GM19328 (cell line): ENCODE measurements at regions not wholly inside any gene's neighbourhood (a gene's known extent, or its start where the extent isn't known, plus 50 kb on each side); places are given as distances from the start of the nearest gene placed in this dataset.
A peak's percentile ranks its signal among the peaks of the same experiment; 100 is the strongest.
"Not testable (repeated sequence)": the region's sequence is repeated elsewhere in the genome, so short reads cannot be mapped to it uniquely, and the experiment has no call there.

Source experiments
- ATAC-seq: cut with Tn5 transposase; IDR thresholded peaks from one replicate; pipeline ENCODE4 v1.9.1; 2021; ENCODE audit warnings: mild to moderate bottlenecking, moderate library complexity; ENCODE audit not compliant: unreplicated experiment

DNA sequence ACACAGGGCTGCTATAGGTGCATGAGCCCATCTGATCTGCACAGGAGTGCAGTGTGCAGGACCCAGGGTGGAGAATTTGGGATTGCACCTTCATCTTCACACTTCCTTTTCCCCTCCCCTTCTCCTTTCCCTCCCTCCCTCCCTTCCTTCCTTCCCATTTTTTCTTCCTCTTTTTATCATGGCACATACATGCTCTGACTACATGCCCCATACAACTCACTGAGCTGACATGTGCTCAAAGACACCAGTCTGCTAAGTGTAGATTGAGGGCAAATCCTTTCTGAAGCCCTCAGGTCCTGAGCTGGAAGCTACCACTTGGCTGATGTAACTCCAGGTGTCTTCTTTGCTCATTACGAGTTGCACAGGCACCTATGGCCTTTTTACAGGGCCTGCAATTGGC is 365.3 kb upstream of the ZNF32 start:
- no peak for ATAC-seq

DNA sequence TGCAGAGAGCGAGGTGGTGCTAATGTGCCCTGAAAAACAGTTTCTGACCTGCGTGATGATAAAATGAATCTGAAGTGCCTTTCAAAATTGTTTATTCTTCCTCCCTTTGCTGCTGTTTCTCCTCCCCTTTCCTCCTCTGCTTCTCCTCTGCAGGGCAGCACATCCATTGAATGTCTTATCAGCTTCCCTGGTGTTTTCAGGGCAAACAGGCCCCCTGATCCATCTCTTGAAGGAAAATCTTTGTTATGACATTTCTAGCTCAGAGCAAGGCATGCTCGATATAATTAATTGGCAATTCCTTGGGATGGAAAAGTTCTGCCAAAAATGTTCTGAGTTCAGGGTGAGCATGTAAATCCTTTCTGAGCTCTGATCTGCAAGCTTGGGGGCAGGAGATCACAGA is 364.2 kb upstream of the ZNF32 start:
- ATAC-seq = no peak

- no peak for ATAC-seq
Observed at GRCh38 chr10:44011603-44011981, 362.9 kb upstream of the ZNF32 start.

GRCh38 chr10:44010873-44011602 is 362.4 kb upstream of the ZNF32 start:
- peak; percentile 93 for ATAC-seq

- ATAC-seq = no peak
Observed at GRCh38 chr10:44009891-44010632, 361.4 kb upstream of the ZNF32 start.

GRCh38 chr10:44008917-44009709 is 360.4 kb upstream of the ZNF32 start:
- ATAC-seq = no peak

DNA sequence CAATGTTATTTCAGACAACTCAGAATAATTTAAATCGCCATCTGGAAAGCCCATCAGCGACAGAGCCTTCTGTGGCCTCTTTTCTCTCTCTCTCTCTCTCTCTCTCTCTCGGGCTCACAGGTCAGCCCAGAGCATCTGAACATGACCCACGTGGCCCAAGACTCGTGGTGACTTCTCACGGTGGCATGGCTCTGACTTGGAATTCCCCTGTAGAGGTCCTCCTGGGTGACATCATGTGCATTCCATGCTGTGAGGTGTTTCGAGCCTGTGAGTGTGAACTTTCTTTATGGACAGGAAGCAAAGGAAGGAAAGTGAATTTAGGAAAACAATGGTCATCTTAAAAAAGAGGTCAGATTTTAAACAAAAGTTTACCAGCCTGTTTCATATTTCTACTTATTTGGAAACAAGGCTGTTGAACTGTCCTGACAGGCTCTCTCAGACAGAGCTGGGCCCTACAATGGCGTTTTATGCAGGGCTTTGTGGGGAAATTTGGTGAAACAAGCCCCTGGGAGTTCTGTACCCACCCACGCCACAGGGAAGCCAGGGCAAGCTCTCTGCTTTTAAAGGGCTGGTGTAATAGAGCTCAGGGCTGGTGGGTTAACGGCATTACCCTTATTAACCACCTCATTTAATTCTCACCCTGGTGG is 359.7 kb upstream of the ZNF32 start:
- ATAC-seq = peak; percentile 37

DNA sequence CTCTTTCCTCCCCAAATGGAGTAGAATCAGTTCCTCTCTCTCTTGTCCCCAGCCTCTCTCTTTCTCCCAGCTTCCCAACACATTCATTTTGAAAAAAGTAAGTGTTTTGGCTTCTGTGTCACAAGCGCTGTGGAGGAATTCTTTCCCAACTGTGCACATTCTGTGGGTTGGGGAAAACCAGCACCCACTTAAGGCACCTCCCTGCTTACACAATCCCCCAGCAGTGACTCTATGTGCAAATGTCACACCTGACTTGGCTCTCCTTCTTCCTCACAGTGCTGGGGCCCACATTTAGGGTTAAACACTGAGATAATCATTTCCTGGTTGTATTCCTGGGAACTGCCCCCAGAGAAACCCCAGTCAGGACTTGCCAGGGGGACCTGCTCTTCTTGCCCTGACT is 358.1 kb upstream of the ZNF32 start:
- ATAC-seq = no peak

DNA sequence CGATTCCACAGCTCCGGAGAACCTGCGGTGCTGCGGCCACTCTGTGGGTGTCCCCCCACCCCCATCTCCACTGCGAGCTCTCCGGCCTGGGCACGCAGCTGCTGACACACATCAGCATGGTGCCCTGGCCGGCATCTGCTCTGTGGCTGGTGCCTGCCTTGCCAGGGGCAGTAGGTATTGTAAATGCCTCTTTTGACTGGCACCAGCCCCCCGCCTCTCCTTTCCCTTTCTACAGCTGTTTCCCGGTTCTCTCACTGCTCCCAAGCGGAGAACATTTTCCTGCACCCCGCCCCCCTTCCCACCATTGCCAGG is 357.1 kb upstream of the ZNF32 start:
- ATAC-seq = no peak

DNA sequence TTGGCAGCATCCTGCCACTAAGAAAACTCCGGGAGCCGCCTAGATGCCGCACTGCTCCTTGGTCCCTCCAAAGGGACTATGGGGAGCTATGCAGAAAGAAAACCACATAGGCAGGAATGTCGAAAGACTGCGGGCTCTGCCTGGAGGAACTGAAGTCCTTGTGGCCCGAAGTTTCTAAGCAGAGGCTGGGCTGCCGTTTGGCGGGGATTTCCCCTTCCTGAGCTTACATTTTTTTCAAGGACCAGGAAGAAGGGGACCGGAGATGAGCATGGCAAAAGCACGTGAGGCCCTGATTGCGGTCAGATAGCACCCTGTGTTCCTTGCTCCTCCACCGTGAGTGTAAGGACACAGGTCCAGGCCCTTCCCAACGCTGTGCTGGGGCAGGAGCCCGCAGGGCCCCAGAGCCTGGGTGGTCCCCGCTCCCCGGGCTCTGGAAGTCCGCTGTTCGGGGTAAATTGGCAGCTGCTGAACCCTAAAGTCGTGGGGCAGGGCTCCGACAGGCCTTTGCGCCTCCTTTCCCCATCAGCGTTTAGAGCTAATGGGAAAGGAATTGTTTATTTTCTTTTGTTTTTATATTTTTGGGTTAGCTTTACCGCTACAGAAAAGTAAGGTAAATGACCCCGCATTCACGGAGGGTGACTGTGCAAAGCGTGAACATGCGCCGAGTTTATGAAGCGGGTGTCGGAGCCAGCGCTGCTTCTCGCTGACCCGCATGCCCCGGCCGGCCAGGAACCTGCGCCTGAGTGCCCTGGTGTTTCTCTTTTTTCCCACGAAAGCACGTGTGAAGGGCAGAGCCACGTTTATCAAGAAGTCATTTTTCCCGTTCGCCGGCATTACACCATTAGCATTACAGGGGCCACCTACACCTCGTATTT is 356.5 kb upstream of the ZNF32 start:
- no peak for ATAC-seq

DNA sequence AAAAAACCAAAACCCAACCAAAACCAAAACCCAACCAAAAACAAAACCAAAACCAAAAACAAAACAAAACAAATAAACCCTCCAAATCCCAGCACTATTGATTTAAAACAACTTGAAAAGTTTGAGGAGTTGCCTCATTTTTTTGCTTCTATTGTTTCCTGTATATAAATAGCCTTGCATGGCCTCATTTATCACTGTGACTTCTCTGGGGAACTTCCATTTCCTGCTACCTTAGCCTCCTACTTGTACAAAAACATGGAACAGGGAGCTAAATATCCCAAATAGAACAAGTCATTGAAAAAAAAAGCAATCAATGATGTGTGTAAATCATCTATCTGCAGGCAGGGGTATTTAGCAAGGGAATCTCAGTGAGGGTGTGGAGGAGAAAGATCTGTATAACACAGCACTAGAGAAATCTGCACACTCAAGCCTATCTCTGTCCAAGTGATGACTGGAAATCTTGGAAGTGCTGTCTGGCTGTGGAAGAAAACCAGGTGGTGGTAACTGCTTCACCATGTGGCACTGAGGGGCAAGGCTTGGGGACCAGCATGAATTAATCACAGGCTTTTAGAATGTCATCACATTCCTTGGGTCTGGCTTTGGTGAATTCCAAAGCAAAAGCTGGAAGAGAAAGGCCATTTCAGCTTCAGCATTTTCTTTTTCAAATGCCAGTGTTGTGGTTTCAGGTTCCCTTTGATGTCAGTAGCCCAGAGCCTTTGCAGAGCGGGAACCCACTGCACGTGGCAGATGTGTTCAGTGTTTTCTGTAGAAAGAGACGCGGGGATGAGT is 349.5 kb upstream of the ZNF32 start:
- ATAC-seq = no peak

- ATAC-seq = no peak
Observed at GRCh38 chr10:43997330-43997729, 348.6 kb upstream of the ZNF32 start.

DNA sequence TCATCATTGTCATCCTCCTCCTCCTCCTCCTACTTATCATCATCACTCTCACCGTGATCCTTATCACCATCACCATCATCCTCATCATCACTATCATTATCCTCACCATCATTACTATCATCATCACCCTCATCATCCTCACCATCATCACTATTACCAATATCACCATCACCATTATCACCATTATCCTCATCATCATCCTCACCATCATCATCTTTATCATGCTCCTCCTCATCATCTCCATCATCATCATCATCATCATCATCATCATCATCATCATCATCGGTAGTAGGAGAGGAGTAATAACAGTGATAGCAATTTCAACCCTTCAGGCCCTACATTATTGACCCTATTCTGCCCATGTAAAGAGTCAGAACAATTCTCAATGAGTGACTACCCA is 345.9 kb upstream of the ZNF32 start:
- no peak for ATAC-seq

GRCh38 chr10:43992816-43993215 is 344.1 kb upstream of the ZNF32 start:
- not testable (repeated sequence) for ATAC-seq

- no peak for ATAC-seq
Observed at GRCh38 chr10:43986374-43986773, 337.7 kb upstream of the ZNF32 start.

GRCh38 chr10:43985941-43986340 is 337.3 kb upstream of the ZNF32 start:
- ATAC-seq = no peak

DNA sequence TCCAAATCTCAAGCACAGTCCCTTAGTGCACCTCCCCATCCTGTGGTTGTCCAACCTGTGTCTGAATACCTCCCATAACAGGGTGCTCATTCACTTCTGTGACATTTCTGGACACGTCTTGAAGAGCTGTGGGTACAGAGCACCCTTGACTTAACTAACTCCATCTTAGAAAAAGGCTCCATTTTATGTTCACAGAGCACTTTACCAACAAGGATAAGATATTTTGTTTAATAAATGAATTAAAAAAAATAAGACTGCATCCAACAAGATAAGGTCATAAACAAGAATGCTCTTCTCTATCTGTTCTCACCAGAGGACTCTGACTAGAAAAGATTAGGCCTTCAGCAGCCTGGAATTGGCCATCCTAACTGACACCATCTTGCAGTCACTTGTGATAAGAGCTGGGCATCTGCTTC is 335.2 kb upstream of the ZNF32 start:
- no peak for ATAC-seq

GRCh38 chr10:43983405-43983804 is 334.7 kb upstream of the ZNF32 start:
- ATAC-seq = no peak

DNA sequence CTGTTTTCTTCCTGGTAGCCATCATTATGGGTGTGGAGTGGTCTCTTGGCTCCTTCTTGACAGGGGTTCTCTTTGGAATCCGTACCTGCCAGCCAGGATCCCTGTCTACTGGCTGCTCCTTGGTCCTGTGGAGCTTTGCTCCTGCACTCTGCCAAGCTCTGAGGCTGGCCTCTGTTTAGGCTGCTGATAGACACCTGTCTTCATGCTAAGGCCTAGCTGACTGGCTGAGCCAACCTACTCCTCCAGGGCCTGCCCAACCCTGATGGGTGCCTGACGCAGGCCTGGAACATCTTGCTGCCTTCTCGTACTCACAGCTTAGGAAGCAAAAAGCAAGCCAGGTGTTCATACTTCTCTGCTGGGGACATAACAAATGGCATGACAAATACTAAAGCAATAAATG is 333.6 kb upstream of the ZNF32 start:
- no peak for ATAC-seq

- no peak for ATAC-seq
Observed at GRCh38 chr10:43981696-43982095, 333.0 kb upstream of the ZNF32 start.
